ENCODE measurements at regions not wholly inside any gene's neighbourhood (a gene's known extent, or its start where the extent isn't known, plus 50 kb on each side); places are given as distances from the start of the nearest gene placed in this dataset.

DNA sequence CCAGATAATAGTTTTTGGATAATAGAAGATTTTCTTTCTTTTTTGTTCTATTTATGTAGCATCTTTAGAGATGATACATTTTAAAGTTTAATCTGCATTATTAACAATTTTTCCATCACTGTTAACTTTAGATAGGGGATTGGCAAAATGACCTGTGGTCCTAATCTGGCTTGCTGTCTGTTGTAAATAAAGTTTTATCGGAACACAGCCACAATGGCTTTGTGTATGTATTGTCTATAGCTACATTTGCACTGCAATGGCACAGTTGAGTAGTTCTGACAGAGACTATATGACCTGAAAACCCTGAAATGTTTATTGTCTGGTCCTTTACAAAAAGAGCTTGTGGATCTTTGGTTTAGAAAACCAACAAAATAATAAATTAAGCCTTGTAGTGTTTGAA, 97.0 kb upstream of the CERS6 start:
- no peak for TF ChIP-seq ZNF274 (IDR thresholded peaks at IDR 0.05; ENCODE audit: low read depth, low read length)
- TF ChIP-seq, protein P1, sequence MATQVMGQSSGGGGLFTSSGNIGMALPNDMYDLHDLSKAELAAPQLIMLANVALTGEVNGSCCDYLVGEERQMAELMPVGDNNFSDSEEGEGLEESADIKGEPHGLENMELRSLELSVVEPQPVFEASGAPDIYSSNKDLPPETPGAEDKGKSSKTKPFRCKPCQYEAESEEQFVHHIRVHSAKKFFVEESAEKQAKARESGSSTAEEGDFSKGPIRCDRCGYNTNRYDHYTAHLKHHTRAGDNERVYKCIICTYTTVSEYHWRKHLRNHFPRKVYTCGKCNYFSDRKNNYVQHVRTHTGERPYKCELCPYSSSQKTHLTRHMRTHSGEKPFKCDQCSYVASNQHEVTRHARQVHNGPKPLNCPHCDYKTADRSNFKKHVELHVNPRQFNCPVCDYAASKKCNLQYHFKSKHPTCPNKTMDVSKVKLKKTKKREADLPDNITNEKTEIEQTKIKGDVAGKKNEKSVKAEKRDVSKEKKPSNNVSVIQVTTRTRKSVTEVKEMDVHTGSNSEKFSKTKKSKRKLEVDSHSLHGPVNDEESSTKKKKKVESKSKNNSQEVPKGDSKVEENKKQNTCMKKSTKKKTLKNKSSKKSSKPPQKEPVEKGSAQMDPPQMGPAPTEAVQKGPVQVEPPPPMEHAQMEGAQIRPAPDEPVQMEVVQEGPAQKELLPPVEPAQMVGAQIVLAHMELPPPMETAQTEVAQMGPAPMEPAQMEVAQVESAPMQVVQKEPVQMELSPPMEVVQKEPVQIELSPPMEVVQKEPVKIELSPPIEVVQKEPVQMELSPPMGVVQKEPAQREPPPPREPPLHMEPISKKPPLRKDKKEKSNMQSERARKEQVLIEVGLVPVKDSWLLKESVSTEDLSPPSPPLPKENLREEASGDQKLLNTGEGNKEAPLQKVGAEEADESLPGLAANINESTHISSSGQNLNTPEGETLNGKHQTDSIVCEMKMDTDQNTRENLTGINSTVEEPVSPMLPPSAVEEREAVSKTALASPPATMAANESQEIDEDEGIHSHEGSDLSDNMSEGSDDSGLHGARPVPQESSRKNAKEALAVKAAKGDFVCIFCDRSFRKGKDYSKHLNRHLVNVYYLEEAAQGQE (IDR thresholded peaks at IDR 0.05; ENCODE audit: low read depth) = no peak
- no peak for TF ChIP-seq POLR2AphosphoS5 (IDR thresholded peaks at IDR 0.05; ENCODE audit: low read depth, low read length)
- TF ChIP-seq, protein P2, sequence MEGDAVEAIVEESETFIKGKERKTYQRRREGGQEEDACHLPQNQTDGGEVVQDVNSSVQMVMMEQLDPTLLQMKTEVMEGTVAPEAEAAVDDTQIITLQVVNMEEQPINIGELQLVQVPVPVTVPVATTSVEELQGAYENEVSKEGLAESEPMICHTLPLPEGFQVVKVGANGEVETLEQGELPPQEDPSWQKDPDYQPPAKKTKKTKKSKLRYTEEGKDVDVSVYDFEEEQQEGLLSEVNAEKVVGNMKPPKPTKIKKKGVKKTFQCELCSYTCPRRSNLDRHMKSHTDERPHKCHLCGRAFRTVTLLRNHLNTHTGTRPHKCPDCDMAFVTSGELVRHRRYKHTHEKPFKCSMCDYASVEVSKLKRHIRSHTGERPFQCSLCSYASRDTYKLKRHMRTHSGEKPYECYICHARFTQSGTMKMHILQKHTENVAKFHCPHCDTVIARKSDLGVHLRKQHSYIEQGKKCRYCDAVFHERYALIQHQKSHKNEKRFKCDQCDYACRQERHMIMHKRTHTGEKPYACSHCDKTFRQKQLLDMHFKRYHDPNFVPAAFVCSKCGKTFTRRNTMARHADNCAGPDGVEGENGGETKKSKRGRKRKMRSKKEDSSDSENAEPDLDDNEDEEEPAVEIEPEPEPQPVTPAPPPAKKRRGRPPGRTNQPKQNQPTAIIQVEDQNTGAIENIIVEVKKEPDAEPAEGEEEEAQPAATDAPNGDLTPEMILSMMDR (IDR thresholded peaks at IDR 0.05 in 2 of 3, conservative IDR thresholded peaks at IDR 0.05 in 1 of 3; ENCODE audit: borderline replicate concordance in 1 of 3, insufficient read depth in 1 of 3, low read depth in 2 of 3, low read length in 2 of 3) = no peak
- no peak for TF ChIP-seq POLR2A (IDR thresholded peaks at IDR 0.05; ENCODE audit: borderline replicate concordance, extremely low read depth, insufficient read depth, insufficient read length)

Data from HCT116 (cell line).